Activated naive CD8-positive, alpha-beta T cell (primary cell): ENCODE measurements at regions not wholly inside any gene's neighbourhood (a gene's known extent, or its start where the extent isn't known, plus 50 kb on each side); places are given as distances from the start of the nearest gene placed in this dataset.

Source experiments
- H3K27ac Mint-ChIP-seq: one replicate; pipeline ENCODE4 v1.8.0; 2021; ENCODE audit warnings: mixed read lengths
- H3K27me3 Mint-ChIP-seq: one replicate; pipeline ENCODE4 v1.8.0; 2021; ENCODE audit warnings: mixed read lengths
- H3K36me3 Mint-ChIP-seq: one replicate; pipeline ENCODE4 v1.8.0; 2021; ENCODE audit warnings: mixed read lengths
- H3K4me1 Mint-ChIP-seq: one replicate; pipeline ENCODE4 v1.8.0; 2021; ENCODE audit warnings: low read depth, mixed read lengths
- H3K4me3 Mint-ChIP-seq: one replicate; pipeline ENCODE4 v1.8.0; 2021; ENCODE audit warnings: mild to moderate bottlenecking, mixed read lengths
- H3K9me3 Mint-ChIP-seq: one replicate; pipeline ENCODE4 v1.8.0; 2021; ENCODE audit warnings: low read depth, mixed read lengths

GRCh38 chr10:117674201-117674600 is 131.7 kb downstream of the EMX2 start:
- H3K36me3 Mint-ChIP-seq = no peaks in the 10 kb centered on the region
- no peak overlapping the region for H3K4me3 Mint-ChIP-seq
- peaks cover 6% of the 10 kb centered on the region for H3K27me3 Mint-ChIP-seq
- no peaks in the 10 kb centered on the region for H3K9me3 Mint-ChIP-seq
- H3K27ac Mint-ChIP-seq = no peak overlapping the region
- no peaks in the 10 kb centered on the region for H3K4me1 Mint-ChIP-seq

- H3K4me1 Mint-ChIP-seq = no peaks in the 10 kb centered on the region
- no peak overlapping the region for H3K27ac Mint-ChIP-seq
- H3K27me3 Mint-ChIP-seq = peaks cover 6% of the 10 kb centered on the region
- no peaks in the 10 kb centered on the region for H3K9me3 Mint-ChIP-seq
- H3K36me3 Mint-ChIP-seq = no peaks in the 10 kb centered on the region
- no peak overlapping the region for H3K4me3 Mint-ChIP-seq
Measured at GRCh38 chr10:117674646-117675045, 132.1 kb downstream of the EMX2 start.

DNA sequence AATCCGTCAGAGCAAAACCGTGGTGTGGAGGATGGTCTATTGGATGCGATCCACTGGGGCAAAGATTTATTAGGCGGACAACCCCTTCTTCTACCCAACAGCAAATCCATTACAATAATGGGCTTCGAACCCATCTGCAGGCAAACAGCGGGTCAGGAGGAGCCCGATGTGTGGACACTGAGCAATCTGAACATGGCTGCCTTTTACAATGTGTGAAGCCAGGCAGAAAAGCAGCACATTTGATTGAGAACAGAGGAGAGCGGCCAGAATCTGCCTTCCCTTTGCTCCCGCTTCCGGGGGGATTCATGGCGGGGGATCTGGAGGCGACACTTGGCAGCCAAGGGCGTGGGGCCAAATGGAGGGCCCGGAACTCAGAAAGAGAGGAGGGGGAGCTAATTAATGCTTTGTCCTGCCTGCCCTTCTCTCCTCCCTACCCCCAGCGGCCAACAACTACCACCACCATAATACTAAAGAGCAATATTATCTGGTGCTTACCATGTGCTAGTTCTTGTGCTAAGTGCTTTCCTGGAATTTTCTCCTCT is 133.0 kb downstream of the EMX2 start:
- no peak overlapping the region for H3K27ac Mint-ChIP-seq
- H3K9me3 Mint-ChIP-seq = no peaks in the 10 kb centered on the region
- no peaks in the 10 kb centered on the region for H3K4me1 Mint-ChIP-seq
- no peaks in the 10 kb centered on the region for H3K36me3 Mint-ChIP-seq
- no peak overlapping the region for H3K4me3 Mint-ChIP-seq
- peaks cover 8% of the 10 kb centered on the region for H3K27me3 Mint-ChIP-seq

GRCh38 chr10:117677239-117677638 is 134.7 kb downstream of the EMX2 start:
- Mint-ChIP-seq H3K4me1 (no peaks in the 10 kb centered on the region), H3K36me3 (no peaks in the 10 kb centered on the region), H3K27me3 (peaks cover 8% of the 10 kb centered on the region), H3K9me3 (no peaks in the 10 kb centered on the region), H3K27ac (no peak overlapping the region), H3K4me3 (no peak overlapping the region)

GRCh38 chr10:117677890-117678500 is 135.4 kb downstream of the EMX2 start:
- H3K27ac Mint-ChIP-seq = no peak overlapping the region
- H3K36me3 Mint-ChIP-seq = no peaks in the 10 kb centered on the region
- peaks cover 8% of the 10 kb centered on the region for H3K27me3 Mint-ChIP-seq
- H3K4me1 Mint-ChIP-seq = no peaks in the 10 kb centered on the region
- no peaks in the 10 kb centered on the region for H3K9me3 Mint-ChIP-seq
- H3K4me3 Mint-ChIP-seq = no peak overlapping the region

DNA sequence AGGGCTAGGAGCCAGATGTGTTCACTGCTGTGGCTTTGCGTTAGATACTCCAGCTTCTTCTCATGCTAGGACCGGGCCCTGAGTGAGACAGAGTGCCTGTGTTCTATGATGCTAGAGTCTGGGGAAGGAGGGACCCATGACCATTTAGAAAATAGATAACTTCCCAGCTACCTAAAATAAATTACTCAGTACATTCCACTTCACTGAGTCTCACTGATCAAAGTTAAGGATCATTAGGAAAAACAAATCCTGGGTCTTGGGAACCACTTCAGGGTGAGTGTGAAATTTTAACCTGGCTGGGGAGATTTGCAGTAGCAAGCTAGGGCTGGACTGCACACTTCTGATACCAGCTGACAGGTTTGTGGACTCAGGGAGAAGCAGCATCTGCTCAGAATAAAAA is 138.1 kb downstream of the EMX2 start:
- Mint-ChIP-seq H3K4me3 (no peak overlapping the region), H3K27me3 (peaks cover 9% of the 10 kb centered on the region)

DNA sequence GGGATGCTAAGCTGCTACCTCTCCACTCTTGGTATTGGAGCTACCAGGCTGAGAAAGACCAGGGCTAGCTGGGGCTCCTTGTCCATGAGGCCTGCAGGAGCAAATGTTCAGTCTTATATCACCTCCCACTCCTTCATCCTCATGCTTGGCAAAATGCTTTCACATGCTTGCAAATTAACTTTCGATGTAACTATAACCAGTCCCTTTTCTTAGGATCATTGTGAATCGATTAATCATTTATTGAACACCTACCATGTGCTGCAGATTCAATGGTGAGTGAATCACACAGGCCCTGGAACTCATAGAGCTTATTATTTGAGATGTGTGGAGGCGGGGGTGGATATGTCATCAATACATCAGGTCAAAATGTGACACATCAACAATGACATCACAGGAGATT is 138.6 kb downstream of the EMX2 start:
- no peaks in the 10 kb centered on the region for H3K4me1 Mint-ChIP-seq
- no peaks in the 10 kb centered on the region for H3K36me3 Mint-ChIP-seq
- H3K27ac Mint-ChIP-seq = no peak overlapping the region
- H3K27me3 Mint-ChIP-seq = peaks cover 9% of the 10 kb centered on the region
- H3K9me3 Mint-ChIP-seq = no peaks in the 10 kb centered on the region
- H3K4me3 Mint-ChIP-seq = no peak overlapping the region

More for the DNA sequence above, 138.1 kb downstream of the EMX2 start:
- no peaks in the 10 kb centered on the region for H3K36me3 Mint-ChIP-seq
- H3K9me3 Mint-ChIP-seq = no peaks in the 10 kb centered on the region
- H3K4me1 Mint-ChIP-seq = no peaks in the 10 kb centered on the region
- no peak overlapping the region for H3K27ac Mint-ChIP-seq

DNA sequence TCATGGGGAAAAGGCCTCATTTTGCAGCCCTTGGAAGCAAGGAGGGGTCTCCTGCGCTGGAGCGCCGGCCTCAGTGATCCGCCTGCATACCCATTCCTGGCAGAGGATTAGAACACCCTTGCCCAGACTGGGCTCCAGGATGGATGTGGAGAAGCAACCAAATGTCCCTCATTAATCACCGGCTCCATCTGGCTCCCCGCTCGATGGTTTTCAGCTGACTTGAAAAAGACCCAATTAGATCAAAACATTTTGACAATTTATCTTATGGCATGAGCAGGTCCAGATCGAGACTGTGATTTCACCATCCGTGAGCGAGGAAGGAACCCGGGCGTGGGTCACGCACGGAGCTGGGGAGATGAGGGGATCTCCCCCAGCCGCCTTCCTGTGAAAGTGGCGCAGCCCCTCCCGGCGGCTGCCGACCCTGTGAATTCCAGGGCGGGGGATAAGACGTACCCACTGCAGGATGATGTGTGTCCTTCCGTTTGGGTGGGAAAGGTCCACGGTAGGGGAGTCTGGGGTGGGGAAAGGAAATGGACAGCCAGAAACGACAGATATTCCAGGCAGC is 141.6 kb downstream of the EMX2 start:
- Mint-ChIP-seq H3K4me3 (no peak overlapping the region), H3K27me3 (peaks cover 3% of the 10 kb centered on the region), H3K4me1 (no peaks in the 10 kb centered on the region), H3K27ac (no peak overlapping the region), H3K9me3 (no peaks in the 10 kb centered on the region), H3K36me3 (no peaks in the 10 kb centered on the region)

DNA sequence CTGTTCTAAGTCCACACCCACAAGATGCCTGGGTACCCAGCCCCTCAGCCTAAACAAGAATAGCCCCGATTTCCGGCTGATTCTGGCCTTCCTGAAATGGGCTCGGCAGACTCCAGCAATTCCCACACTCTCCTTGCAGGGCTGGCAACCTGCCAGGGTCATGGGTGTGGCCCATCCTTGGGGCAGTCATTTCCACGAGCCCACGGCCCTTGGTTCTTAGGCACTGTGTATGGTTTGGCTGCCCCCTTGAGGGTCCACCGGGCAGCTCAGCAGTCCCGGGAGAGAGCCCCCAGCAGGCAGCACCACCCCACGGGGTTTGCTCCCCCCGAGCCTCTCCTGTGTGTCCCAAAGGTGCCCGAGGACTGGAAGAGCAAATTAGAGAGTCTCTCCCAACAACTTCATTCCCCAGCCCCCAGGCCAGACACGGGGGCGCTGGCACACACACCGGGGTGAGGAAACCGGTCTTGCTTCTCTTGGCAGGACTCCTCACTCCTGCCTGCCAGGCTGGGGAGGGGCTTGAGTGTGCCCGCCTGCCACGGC is 142.2 kb downstream of the EMX2 start:
- no peak overlapping the region for H3K4me3 Mint-ChIP-seq
- peaks cover 2% of the 10 kb centered on the region for H3K27me3 Mint-ChIP-seq

DNA sequence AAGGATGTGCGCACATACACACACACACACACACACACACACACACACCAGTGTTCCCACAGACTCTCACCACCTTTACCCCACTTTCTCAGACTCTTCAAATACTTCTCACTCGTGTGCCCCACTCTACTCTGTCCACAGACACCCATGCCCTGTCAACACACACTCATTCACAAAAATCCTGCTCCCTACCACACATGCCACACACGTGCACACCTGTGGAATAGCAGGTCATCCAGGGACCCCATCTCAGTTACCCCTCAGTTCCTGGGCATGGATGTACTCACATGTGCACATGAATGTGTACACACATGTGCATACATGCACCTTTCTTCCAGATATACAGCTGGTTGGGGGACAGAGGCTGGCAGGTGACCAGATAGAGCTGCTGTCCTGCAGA is 142.9 kb downstream of the EMX2 start:
- H3K9me3 Mint-ChIP-seq = no peaks in the 10 kb centered on the region

More for the DNA sequence above, 142.2 kb downstream of the EMX2 start:
- no peaks in the 10 kb centered on the region for H3K9me3 Mint-ChIP-seq
- no peaks in the 10 kb centered on the region for H3K36me3 Mint-ChIP-seq
- no peaks in the 10 kb centered on the region for H3K4me1 Mint-ChIP-seq
- H3K27ac Mint-ChIP-seq = no peak overlapping the region

DNA sequence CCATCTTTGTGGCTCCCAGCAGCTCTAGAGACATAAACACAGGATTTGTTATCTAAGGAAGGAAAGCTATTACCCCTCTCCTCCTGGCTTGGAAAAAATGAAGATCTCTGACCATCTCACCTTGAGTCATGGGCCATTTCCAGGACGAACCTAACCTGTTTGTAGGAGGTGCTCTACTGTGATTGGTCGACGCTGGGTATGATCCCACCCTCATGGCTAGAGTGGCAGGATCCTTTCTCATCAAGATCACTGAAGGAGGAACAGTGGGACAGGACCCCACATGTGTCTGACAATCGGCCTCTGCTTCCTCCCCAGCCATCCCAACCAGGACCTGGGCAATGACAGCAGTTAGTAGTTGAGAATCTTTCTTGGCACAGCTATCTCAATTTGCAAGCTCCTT is 144.1 kb downstream of the EMX2 start:
- Mint-ChIP-seq H3K27ac (no peak overlapping the region), H3K36me3 (no peaks in the 10 kb centered on the region), H3K4me1 (no peaks in the 10 kb centered on the region)

More for the DNA sequence above, 142.9 kb downstream of the EMX2 start:
- Mint-ChIP-seq H3K27me3 (peaks cover 2% of the 10 kb centered on the region), H3K27ac (no peak overlapping the region), H3K36me3 (no peaks in the 10 kb centered on the region), H3K4me1 (no peaks in the 10 kb centered on the region), H3K4me3 (no peak overlapping the region)

DNA sequence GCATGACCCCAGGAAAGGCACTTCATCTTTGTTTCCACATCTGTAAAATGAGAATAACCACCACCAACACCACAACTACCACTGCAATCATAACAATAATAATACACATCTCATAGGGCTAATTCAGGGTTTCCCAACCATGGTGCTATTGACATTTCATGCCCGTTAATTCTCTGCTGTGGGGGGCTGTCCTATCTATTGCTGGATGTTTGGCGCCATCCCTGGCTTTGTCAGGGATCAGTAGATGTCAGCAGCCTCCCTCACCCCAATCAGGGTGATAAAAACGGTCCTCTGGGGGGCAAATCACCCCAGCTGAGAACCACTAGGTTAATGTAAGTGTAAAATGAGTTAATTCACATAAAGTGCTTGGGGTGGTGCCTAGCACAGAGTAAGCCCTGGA is 145.8 kb downstream of the EMX2 start:
- Mint-ChIP-seq H3K36me3 (no peaks in the 10 kb centered on the region), H3K27ac (no peak overlapping the region), H3K9me3 (no peaks in the 10 kb centered on the region), H3K4me3 (no peak overlapping the region), H3K27me3 (peaks cover 2% of the 10 kb centered on the region), H3K4me1 (no peaks in the 10 kb centered on the region)

More for the DNA sequence above, 144.1 kb downstream of the EMX2 start:
- no peaks in the 10 kb centered on the region for H3K9me3 Mint-ChIP-seq
- peaks cover 2% of the 10 kb centered on the region for H3K27me3 Mint-ChIP-seq
- no peak overlapping the region for H3K4me3 Mint-ChIP-seq

- no peaks in the 10 kb centered on the region for H3K36me3 Mint-ChIP-seq
- no peak overlapping the region for H3K4me3 Mint-ChIP-seq
- no peak overlapping the region for H3K27ac Mint-ChIP-seq
- H3K27me3 Mint-ChIP-seq = peaks cover 2% of the 10 kb centered on the region
- H3K9me3 Mint-ChIP-seq = no peaks in the 10 kb centered on the region
- no peaks in the 10 kb centered on the region for H3K4me1 Mint-ChIP-seq
Measured at GRCh38 chr10:117689566-117689965, 147.0 kb downstream of the EMX2 start.

DNA sequence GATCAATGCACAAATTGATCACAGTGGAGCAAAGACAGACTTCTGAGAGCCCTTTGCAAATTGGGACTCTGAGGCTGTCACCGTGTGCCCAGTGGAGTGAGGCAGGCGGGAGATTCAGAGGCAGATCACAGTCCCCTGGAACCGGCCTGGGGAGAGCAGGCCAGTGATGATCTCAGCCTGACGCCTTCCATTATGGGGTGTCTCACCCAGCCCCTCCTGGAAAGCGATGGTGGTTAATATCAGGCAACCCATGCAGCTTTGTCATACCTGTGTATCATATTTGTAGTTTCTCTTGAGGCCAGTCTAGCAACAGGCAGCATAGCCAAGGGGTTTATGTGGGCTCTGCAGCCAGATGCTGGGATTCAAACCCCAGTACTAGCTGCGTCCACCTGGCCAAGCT is 147.8 kb downstream of the EMX2 start:
- Mint-ChIP-seq H3K4me3 (no peak overlapping the region), H3K27me3 (peaks cover under 1% of the 10 kb centered on the region), H3K4me1 (no peaks in the 10 kb centered on the region), H3K9me3 (no peaks in the 10 kb centered on the region), H3K36me3 (no peaks in the 10 kb centered on the region), H3K27ac (no peak overlapping the region)

DNA sequence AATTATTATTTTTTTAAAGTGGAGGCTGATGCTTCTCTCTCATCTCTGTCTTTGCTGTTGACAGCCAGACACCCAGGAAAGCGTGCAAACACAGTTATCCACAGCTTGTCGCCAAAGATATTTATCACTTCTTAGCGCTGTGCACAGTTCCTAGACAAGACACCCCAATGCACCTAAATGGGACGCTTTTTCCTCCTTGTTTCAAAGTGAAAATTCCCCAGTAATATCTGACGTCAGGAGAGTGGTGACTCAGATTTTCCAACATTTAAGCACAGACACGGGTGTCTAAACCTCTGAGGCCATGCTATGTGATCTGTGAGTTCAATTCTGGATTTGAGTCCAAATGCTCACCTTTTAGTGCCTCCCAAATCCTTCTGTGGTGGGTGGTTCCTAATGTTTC is 151.6 kb downstream of the EMX2 start:
- Mint-ChIP-seq H3K27ac (no peak overlapping the region), H3K27me3 (peaks cover 4% of the 10 kb centered on the region), H3K9me3 (no peaks in the 10 kb centered on the region), H3K4me1 (no peaks in the 10 kb centered on the region), H3K4me3 (no peak overlapping the region), H3K36me3 (no peaks in the 10 kb centered on the region)

- Mint-ChIP-seq H3K4me3 (no peak overlapping the region), H3K27ac (no peak overlapping the region), H3K36me3 (no peaks in the 10 kb centered on the region), H3K27me3 (peaks cover 4% of the 10 kb centered on the region), H3K4me1 (no peaks in the 10 kb centered on the region), H3K9me3 (no peaks in the 10 kb centered on the region)
Measured at GRCh38 chr10:117697402-117697801, 154.9 kb downstream of the EMX2 start.
